Panc1 (cell line): ENCODE measurements at regions not wholly inside any gene's neighbourhood (a gene's known extent, or its start where the extent isn't known, plus 50 kb on each side); places are given as distances from the start of the nearest gene placed in this dataset.

Source experiments
- POLR2AphosphoS5 ChIP-seq: IDR thresholded peaks from 2 replicates; pipeline ENCODE4 v1.6.1; 2012; ENCODE audit warnings: mild to moderate bottlenecking, low read depth, low read length, moderate library complexity
- TF ChIP-seq, protein P1 (sequence below): fragments of 450-650 bp; IDR thresholded peaks from 2 replicates; pipeline ENCODE4 v1.5.1; 2017; ENCODE audit warnings: mild to moderate bottlenecking
- TF ChIP-seq, protein P2 (sequence below), 2 experiments: IDR thresholded peaks; 2 replicates each; pipeline ENCODE4 v1.6.1; 2011 to 2012; ENCODE audit warnings: low read depth in 2 of 2, control low read depth in 1 of 2, low read length in 1 of 2, mild to moderate bottlenecking in 1 of 2, moderate library complexity in 1 of 2; ENCODE audit not compliant: insufficient read depth in 1 of 2

DNA sequence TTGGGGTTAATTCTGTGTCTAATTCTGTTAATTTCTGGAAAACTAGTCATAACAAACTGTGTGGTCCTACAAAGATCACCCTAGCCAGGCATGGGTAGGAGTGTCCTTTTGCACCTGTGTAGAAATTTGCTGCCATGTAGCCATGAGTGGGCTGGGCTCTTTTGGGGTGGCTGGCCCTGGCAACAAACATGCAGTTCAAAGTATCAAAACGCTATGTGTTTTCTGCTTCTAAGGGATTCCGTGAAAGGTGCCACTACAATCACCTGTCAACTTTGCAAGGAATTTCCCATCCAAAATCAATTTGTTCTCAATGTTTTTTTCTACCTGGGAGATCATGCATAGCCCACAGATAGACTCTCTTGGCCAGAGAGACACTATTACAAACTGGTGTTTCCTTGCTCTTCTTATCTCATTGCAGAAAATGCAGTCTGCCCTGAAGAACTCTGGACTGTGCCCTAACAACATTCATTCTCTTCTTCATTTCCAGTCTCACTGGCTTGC is 537.7 kb upstream of the ID2 start:
- TF ChIP-seq, protein P1, sequence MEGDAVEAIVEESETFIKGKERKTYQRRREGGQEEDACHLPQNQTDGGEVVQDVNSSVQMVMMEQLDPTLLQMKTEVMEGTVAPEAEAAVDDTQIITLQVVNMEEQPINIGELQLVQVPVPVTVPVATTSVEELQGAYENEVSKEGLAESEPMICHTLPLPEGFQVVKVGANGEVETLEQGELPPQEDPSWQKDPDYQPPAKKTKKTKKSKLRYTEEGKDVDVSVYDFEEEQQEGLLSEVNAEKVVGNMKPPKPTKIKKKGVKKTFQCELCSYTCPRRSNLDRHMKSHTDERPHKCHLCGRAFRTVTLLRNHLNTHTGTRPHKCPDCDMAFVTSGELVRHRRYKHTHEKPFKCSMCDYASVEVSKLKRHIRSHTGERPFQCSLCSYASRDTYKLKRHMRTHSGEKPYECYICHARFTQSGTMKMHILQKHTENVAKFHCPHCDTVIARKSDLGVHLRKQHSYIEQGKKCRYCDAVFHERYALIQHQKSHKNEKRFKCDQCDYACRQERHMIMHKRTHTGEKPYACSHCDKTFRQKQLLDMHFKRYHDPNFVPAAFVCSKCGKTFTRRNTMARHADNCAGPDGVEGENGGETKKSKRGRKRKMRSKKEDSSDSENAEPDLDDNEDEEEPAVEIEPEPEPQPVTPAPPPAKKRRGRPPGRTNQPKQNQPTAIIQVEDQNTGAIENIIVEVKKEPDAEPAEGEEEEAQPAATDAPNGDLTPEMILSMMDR = no peak
- TF ChIP-seq POLR2AphosphoS5 = no peak
- TF ChIP-seq, protein P2, sequence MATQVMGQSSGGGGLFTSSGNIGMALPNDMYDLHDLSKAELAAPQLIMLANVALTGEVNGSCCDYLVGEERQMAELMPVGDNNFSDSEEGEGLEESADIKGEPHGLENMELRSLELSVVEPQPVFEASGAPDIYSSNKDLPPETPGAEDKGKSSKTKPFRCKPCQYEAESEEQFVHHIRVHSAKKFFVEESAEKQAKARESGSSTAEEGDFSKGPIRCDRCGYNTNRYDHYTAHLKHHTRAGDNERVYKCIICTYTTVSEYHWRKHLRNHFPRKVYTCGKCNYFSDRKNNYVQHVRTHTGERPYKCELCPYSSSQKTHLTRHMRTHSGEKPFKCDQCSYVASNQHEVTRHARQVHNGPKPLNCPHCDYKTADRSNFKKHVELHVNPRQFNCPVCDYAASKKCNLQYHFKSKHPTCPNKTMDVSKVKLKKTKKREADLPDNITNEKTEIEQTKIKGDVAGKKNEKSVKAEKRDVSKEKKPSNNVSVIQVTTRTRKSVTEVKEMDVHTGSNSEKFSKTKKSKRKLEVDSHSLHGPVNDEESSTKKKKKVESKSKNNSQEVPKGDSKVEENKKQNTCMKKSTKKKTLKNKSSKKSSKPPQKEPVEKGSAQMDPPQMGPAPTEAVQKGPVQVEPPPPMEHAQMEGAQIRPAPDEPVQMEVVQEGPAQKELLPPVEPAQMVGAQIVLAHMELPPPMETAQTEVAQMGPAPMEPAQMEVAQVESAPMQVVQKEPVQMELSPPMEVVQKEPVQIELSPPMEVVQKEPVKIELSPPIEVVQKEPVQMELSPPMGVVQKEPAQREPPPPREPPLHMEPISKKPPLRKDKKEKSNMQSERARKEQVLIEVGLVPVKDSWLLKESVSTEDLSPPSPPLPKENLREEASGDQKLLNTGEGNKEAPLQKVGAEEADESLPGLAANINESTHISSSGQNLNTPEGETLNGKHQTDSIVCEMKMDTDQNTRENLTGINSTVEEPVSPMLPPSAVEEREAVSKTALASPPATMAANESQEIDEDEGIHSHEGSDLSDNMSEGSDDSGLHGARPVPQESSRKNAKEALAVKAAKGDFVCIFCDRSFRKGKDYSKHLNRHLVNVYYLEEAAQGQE (IDR thresholded peaks at IDR 0.05; ENCODE audit: insufficient read depth in 1 of 2, low read depth in 2 of 2, low read length in 1 of 2) = no peak
